LNCAP (cell line): ENCODE measurements at regions not wholly inside any gene's neighbourhood (a gene's known extent, or its start where the extent isn't known, plus 50 kb on each side); places are given as distances from the start of the nearest gene placed in this dataset.

Experiments used
- TF ChIP-seq, protein P1 (sequence below): fragments of 450-650 bp; IDR thresholded peaks from 2 replicates; pipeline ENCODE4 v1.5.1; 2017; ENCODE audit warnings: mild to moderate bottlenecking

GRCh38 chr4:174089711-174090110 is 193.8 kb downstream of the FBXO8 start:
- TF ChIP-seq, protein P1, sequence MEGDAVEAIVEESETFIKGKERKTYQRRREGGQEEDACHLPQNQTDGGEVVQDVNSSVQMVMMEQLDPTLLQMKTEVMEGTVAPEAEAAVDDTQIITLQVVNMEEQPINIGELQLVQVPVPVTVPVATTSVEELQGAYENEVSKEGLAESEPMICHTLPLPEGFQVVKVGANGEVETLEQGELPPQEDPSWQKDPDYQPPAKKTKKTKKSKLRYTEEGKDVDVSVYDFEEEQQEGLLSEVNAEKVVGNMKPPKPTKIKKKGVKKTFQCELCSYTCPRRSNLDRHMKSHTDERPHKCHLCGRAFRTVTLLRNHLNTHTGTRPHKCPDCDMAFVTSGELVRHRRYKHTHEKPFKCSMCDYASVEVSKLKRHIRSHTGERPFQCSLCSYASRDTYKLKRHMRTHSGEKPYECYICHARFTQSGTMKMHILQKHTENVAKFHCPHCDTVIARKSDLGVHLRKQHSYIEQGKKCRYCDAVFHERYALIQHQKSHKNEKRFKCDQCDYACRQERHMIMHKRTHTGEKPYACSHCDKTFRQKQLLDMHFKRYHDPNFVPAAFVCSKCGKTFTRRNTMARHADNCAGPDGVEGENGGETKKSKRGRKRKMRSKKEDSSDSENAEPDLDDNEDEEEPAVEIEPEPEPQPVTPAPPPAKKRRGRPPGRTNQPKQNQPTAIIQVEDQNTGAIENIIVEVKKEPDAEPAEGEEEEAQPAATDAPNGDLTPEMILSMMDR = no peak

DNA sequence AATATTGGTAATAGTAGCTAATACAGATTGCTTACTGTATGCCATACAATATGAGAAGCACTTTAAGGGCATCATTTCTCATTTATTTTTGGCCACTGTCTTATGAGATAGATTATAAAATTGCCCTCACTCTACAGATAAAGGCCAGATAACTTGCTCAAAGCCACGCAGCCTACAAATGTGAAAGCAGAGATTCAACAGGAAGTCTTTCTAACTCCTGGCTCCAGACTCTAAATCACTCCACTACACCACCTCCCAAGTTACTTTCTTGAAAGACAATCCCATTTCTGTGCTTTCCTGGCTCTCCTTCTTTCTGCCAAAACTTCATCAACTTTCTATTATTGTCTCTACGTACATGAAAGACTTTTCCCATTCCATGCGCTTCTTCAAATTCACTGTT is 194.7 kb downstream of the FBXO8 start:
- TF ChIP-seq, protein P1 = no peak

DNA sequence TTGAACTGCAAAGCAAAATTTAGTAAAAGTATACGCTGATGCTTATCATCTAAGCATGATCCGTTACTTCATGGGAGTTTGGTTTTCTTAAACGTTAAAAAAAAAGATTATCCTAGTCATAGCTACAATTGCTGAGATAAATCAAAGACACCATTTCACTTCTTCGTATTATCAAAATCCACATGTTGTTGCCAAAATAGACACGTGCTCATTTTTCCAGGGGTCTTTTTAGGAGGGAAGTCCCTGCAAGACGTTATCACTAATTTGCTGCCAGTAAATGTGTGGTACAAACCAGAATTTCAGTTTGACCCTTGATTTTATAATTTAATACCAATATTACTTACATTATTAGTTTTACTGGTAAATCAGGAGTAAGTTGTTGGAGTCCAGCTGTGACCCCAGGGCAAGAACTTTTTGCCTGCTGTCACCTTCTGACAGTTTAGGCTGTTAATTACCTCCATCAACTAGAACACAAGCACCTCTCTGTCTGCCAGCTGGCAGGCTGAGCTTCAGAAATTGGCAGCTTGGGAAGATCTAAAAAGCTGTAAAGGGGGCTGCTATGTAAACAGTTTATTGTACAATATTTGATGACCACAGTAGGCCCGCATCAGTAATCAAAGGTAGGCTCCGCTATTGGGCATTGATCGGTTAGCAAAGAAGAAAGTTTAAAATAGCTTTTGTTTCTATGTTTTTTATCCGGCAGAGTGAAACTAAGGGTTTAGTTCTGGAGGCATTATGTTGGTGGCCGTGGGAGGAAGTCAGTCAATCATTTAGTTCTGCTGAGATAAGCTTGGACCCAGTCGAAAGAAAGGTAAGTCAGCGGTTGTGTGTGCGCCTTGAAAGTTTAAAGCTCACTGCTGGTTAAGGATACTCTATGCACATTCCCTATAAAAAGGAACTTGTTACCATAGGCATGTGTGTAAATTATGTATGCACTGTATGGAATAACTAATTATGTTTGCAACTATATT is 196.4 kb downstream of the FBXO8 start:
- TF ChIP-seq, protein P1 = no peak

DNA sequence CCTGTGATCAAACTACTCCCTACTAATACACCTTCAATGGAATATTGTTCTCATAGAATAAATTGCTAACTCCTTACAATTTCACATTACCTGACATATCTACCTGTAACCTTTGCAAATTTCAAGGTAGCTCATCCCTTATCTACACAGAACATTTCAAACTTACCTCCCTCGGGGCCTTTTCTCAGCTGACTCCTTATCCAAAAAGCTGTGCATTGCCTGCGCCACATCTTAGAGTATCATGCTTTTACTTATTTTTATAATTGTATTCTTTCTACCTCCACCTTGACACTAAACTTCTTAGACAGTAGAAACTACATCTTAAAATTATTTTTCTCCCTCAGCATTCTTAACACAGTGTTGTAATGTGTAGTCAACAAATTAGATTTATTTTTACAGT is 198.5 kb downstream of the FBXO8 start:
- TF ChIP-seq, protein P1 = no peak

DNA sequence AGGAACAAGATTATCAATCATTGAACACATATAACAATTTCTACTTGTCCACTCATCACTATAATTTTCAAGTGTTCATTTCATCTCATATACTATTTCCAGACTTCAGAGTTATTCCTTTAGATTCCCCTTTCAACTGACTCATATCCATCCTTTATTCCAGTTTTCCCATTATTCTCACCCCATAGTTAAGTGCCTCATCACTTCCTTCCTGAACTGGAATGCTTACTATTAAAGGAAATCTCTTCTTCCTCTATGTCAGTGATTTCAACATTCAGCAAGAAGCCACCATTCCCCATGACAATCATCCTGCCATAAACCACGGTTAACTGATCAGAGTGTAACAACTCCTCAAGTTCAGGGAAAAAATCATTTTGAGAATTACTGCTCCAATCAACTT is 198.9 kb downstream of the FBXO8 start:
- TF ChIP-seq, protein P1 = no peak

GRCh38 chr4:174080361-174080760 is 203.1 kb downstream of the FBXO8 start:
- TF ChIP-seq, protein P1 = no peak

DNA sequence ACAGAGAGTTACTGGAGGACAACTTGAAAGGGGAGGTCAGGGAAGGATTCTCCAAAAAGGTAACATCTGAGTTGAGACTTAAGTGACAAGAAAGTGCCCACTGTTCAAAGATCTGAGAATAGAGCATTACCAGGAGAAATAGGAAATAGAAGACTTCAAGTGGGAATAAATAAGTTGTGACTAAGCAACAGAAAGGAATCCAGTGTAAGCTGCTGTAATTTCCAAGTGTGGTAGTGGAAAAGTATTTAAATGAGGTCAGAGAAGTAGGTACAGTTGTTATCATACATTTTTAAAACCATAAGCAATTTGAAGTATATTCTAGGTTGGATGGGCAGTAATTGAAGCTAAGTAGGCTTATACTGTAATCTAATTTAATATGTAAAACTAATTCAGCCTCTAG is 211.9 kb downstream of the FBXO8 start:
- TF ChIP-seq, protein P1 = no peak
